Kidney epithelial cell (primary cell): ENCODE measurements at regions not wholly inside any gene's neighbourhood (a gene's known extent, or its start where the extent isn't known, plus 50 kb on each side); places are given as distances from the start of the nearest gene placed in this dataset.
"Not testable (repeated sequence)": the region's sequence is repeated elsewhere in the genome, so short reads cannot be mapped to it uniquely, and the experiment has no call there.

Source experiments
- DNase-seq: peaks from one replicate; pipeline ENCODE4 v3.0.0-alpha.2; 2010; ENCODE audit warnings: low read depth
- H3K27me3 ChIP-seq: 2 replicates; pipeline ENCODE4 v1.6.0; 2011; ENCODE audit warnings: low read length; ENCODE audit not compliant: control insufficient read depth, insufficient read depth
- H3K36me3 ChIP-seq: 2 replicates; pipeline ENCODE4 v1.5.1; 2011; ENCODE audit warnings: low read length; ENCODE audit not compliant: control insufficient read depth, insufficient read depth
- H3K4me3 ChIP-seq: 2 replicates; pipeline ENCODE4 v1.5.1; 2011; ENCODE audit warnings: low read depth, mild to moderate bottlenecking, control low read depth, low read length

GRCh38 chr15:101876031-101876430, 64.0 kb downstream of the OR4F15 start:
- not testable (repeated sequence) for H3K36me3 ChIP-seq, DNase-seq, H3K4me3 ChIP-seq, H3K27me3 ChIP-seq

- not testable (repeated sequence) for H3K27me3 ChIP-seq, H3K36me3 ChIP-seq, DNase-seq, H3K4me3 ChIP-seq
These were observed 65.6 kb downstream of the OR4F15 start for GRCh38 chr15:101877649-101878048.

DNA sequence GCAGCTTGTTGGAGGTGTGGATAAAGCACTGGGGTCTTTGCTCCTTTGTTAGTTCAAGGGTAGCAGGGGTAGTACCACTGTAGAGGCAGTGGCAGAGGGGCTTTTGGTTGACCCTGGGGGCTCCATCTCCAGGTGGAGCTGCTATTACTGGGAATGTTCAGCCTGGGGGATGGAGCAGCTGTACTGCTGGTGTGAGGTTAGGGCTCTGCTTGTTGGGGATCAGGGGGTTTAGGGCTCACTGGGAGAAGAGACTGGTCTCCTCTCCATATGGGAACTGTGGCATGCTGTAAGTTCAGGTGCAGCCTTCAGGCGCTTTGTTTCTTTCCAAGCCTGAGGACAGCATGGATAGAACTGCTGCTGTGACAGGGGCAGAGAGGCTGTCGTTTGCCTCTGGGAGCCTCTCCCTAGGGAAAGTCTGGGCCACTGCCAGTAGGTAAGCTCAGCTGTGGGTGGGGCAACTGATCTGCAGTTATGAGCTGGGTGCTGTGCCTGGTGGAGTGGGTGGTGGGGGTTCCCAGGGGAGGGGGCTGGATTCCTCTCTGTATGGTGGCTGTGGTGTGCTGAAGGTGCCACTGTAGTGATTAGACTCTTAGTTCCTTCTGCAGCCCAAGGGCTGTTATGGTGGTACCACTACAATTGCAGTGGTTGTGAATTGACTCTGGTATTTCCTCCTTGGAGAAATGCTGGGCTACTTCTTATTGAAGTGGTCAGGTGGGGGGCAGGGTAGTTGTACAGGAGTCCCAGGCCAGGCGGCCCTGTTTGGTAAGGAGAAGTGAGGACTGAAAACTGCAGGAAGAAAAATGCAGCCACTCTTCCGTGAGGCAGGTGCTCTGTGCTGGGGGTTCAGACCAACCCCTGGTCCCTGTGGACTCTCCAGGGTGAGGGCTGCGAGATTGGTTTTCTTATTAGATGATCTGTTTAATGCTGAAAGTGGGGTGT, 100.6 kb downstream of the OR4F15 start:
- H3K27me3 ChIP-seq, DNase-seq, H3K36me3 ChIP-seq, H3K4me3 ChIP-seq: not testable (repeated sequence)

DNA sequence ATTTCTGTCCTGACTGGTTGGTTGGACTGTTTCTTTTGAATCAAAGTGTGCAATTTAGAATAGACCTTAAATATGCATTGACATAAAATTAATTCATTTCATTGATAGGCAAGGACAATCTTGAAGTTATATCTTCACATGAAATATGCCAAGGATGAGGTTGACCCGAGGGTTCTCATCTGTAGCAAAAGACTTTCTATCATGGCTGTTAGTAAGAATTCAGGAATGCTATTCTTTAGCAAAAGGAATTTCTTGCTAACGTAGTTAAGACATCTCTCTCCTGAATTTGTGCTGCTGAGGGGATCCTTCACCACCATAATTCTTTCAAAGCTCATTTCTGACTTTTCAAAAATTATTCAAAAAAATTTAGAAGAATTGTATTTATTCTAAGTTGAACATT, 112.6 kb downstream of the OR4F15 start:
- DNase-seq, H3K4me3 ChIP-seq, H3K36me3 ChIP-seq, H3K27me3 ChIP-seq: not testable (repeated sequence)

DNA sequence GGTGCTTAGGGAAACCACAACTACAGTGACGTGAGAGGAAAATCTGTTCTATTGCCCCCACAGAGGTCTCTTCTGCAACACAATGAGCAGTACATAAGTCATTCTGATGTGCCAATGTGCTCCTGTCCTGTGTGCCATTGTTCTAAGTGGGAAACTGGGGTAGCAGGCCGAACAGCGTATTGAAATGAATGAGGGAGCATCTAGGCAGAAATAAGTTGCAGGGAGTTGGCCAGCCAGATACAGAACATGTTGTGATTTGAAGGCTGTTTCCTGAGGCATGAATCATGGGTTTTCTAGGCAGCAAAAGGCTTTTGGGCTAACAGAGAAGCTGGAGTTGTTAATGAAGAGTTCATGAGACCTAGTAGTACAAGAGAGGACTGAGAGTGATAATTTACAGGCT, 122.5 kb downstream of the OR4F15 start:
- not testable (repeated sequence) for DNase-seq, H3K4me3 ChIP-seq, H3K27me3 ChIP-seq, H3K36me3 ChIP-seq

- DNase-seq, H3K36me3 ChIP-seq, H3K4me3 ChIP-seq, H3K27me3 ChIP-seq: not testable (repeated sequence)
These were observed 125.4 kb downstream of the OR4F15 start for GRCh38 chr15:101937362-101937761.

- DNase-seq, H3K27me3 ChIP-seq, H3K36me3 ChIP-seq, H3K4me3 ChIP-seq: not testable (repeated sequence)
These were observed 126.6 kb downstream of the OR4F15 start for GRCh38 chr15:101938555-101938954.

GRCh38 chr15:101945896-101946295, 133.9 kb downstream of the OR4F15 start:
- not testable (repeated sequence) for DNase-seq, H3K36me3 ChIP-seq, H3K27me3 ChIP-seq, H3K4me3 ChIP-seq

GRCh38 chr15:101948491-101949010, 136.5 kb downstream of the OR4F15 start:
- not testable (repeated sequence) for H3K27me3 ChIP-seq, H3K36me3 ChIP-seq, H3K4me3 ChIP-seq, DNase-seq

- DNase-seq, H3K36me3 ChIP-seq, H3K4me3 ChIP-seq, H3K27me3 ChIP-seq: not testable (repeated sequence)
These were observed 137.5 kb downstream of the OR4F15 start for GRCh38 chr15:101949380-101950065.

- H3K4me3 ChIP-seq, H3K36me3 ChIP-seq, DNase-seq, H3K27me3 ChIP-seq: not testable (repeated sequence)
These were observed 142.0 kb downstream of the OR4F15 start for GRCh38 chr15:101953993-101954392.

DNA sequence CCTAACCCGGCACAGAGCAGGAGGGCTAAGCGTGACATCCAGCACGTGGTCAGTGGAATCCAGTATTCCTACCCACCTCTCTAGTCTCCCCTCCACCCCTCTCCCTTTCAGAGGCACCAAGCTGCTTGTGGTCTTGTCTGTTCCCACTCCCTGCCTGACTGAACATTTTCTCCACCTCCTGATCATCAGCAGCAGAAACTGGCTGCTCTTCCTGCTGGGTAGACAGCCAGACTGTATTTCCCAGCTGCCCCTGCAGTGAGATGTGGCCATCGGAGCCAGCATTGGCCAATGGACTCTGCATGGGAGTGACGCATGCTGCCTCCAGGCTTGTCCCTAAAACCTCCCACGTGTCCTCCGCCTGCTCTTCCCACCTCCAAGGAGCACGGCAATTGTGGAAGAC, 143.8 kb downstream of the OR4F15 start:
- not testable (repeated sequence) for DNase-seq

GRCh38 chr15:101958656-101959055, 146.7 kb downstream of the OR4F15 start:
- H3K4me3 ChIP-seq, H3K27me3 ChIP-seq, DNase-seq, H3K36me3 ChIP-seq: not testable (repeated sequence)

More for the DNA sequence above, 143.8 kb downstream of the OR4F15 start:
- H3K27me3 ChIP-seq, H3K4me3 ChIP-seq, H3K36me3 ChIP-seq: not testable (repeated sequence)

DNA sequence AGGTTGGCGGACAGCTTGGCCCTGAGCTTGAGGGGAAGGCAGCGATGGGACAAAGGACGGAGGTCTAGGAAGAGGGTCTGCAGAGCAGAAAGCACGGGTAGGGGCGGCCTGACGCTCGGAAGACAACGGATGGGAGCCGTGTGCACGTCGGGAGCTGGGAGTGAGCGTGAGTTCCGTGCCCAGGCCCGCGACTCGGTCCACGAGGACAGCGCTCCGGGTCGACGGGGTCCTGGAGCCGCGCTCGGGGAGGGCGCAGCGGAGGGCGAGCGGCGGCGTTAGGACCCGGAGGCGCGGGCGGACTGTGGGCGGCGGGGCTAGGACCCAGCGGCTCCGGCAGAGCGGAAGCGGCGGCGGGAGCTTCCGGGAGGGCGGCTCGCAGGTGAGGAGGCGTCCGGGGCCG, 149.3 kb downstream of the OR4F15 start:
- not testable (repeated sequence) for H3K36me3 ChIP-seq, DNase-seq, H3K27me3 ChIP-seq, H3K4me3 ChIP-seq

GRCh38 chr15:101961765-101962164, 149.8 kb downstream of the OR4F15 start:
- DNase-seq, H3K36me3 ChIP-seq, H3K27me3 ChIP-seq: not testable (repeated sequence)
- H3K4me3 ChIP-seq, result peak overlapping the region; percentile 39
